HEK293 (cell line): ENCODE measurements at regions not wholly inside any gene's neighbourhood (a gene's known extent, or its start where the extent isn't known, plus 50 kb on each side); places are given as distances from the start of the nearest gene placed in this dataset.

Source experiments
- CTCF ChIA-PET: fragments of 350-600 bp; formaldehyde crosslinking; extraction: SDS; loops from one replicate; lab custom pipeline; 2021; ENCODE audit warnings: antibody characterized with exemption; lab: Yijun Ruan, JAX
- POLR2A ChIA-PET: fragments of 300-600 bp; formaldehyde crosslinking; extraction: SDS; loops from one replicate; lab custom pipeline; 2020; ENCODE audit warnings: antibody characterized with exemption, inconsistent platforms; lab: Yijun Ruan, JAX
- H3K27ac ChIP-seq: fragments of 200-500 bp; sonication (Bioruptor generic); 2 replicates; pipeline ENCODE4 v1.5.1; 2014; ENCODE audit warnings: low read depth, low read length, control low read depth, inconsistent platforms; ENCODE audit errors: extremely low read depth
- H3K36me3 ChIP-seq, 2 experiments: fragments of 200-500 bp in 1 of 2; sonication (Bioruptor generic) in 1 of 2; 1 replicate in 1 of 2; 2 replicates in 1 of 2; pipeline ENCODE4 v1.5.1; 2014 to 2017; ENCODE audit warnings: inconsistent platforms in 2 of 2, low read length in 2 of 2; ENCODE audit not compliant: control insufficient read depth in 2 of 2, insufficient read depth in 1 of 2
- H3K4me1 ChIP-seq: fragments of 200-500 bp; sonication (Bioruptor generic); 2 replicates; pipeline ENCODE4 v1.5.1; 2014; ENCODE audit warnings: mild to moderate bottlenecking, low read length, inconsistent platforms; ENCODE audit not compliant: control insufficient read depth, insufficient read depth
- H3K4me3 ChIP-seq: 2 replicates; pipeline ENCODE4 v1.5.1; 2011; ENCODE audit warnings: low read depth, mild to moderate bottlenecking, control low read depth, low read length, moderate library complexity
- H3K9me3 ChIP-seq: fragments of 200-500 bp; sonication (Bioruptor generic); 2 replicates; pipeline ENCODE4 v1.5.1; 2014; ENCODE audit warnings: low read depth, low read length, inconsistent platforms; ENCODE audit not compliant: control insufficient read depth, insufficient read depth
- REPIN1 ChIP-seq: fragments of 450-650 bp; formaldehyde crosslinking; IDR thresholded peaks from 2 replicates; pipeline ENCODE4 v1.5.1; 2017; ENCODE audit warnings: missing biosample characterization, missing genetic modification characterization, low read depth
- ZFHX2 ChIP-seq: fragments of 450-650 bp; formaldehyde crosslinking; conservative IDR thresholded peaks from 2 replicates; pipeline ENCODE4 v1.5.1; 2016; ENCODE audit warnings: missing biosample characterization, missing genetic modification characterization
- ZNF169 ChIP-seq: fragments of 450-650 bp; formaldehyde crosslinking; IDR thresholded peaks from 2 replicates; pipeline ENCODE4 v1.5.1; 2016; ENCODE audit warnings: missing biosample characterization, missing genetic modification characterization
- ZNF214 ChIP-seq: fragments of 450-650 bp; formaldehyde crosslinking; IDR thresholded peaks from 2 replicates; pipeline ENCODE4 v1.5.1; 2017; ENCODE audit warnings: missing biosample characterization, mild to moderate bottlenecking, missing genetic modification characterization, borderline replicate concordance
- ZNF239 ChIP-seq: fragments of 450-650 bp; formaldehyde crosslinking; IDR thresholded peaks from 2 replicates; pipeline ENCODE4 v1.5.1; 2016; ENCODE audit warnings: missing biosample characterization, missing genetic modification characterization
- ZNF292 ChIP-seq: fragments of 450-650 bp; formaldehyde crosslinking; IDR thresholded peaks from 2 replicates; pipeline ENCODE4 v1.5.1; 2016; ENCODE audit warnings: low read depth, missing biosample characterization, missing genetic modification characterization, borderline replicate concordance
- ZNF350 ChIP-seq: fragments of 450-650 bp; formaldehyde crosslinking; IDR thresholded peaks from 2 replicates; pipeline ENCODE4 v1.5.0; 2017; ENCODE audit warnings: missing biosample characterization, mild to moderate bottlenecking, missing genetic modification characterization
- ZNF549 ChIP-seq: fragments of 450-650 bp; IDR thresholded peaks from 2 replicates; pipeline ENCODE4 v1.5.1; 2018; ENCODE audit warnings: missing biosample characterization, missing genetic modification characterization, mild to moderate bottlenecking, inconsistent platforms, moderate library complexity
- ZNF555 ChIP-seq: fragments of 450-650 bp; formaldehyde crosslinking; conservative IDR thresholded peaks from 2 replicates; pipeline ENCODE4 v1.5.1; 2017; ENCODE audit warnings: missing biosample characterization, mild to moderate bottlenecking, missing genetic modification characterization, inconsistent platforms
- ZNF645 ChIP-seq: fragments of 450-650 bp; formaldehyde crosslinking; IDR thresholded peaks from 2 replicates; pipeline ENCODE4; 2016; ENCODE audit warnings: missing biosample characterization, missing genetic modification characterization
- ZNF658 ChIP-seq: fragments of 450-650 bp; formaldehyde crosslinking; IDR thresholded peaks from 2 replicates; pipeline ENCODE4; 2016; ENCODE audit warnings: missing biosample characterization, missing genetic modification characterization
- ZNF776 ChIP-seq: fragments of 450-650 bp; formaldehyde crosslinking; IDR thresholded peaks from 2 replicates; pipeline ENCODE4 v1.5.0; 2017; ENCODE audit warnings: missing biosample characterization, missing genetic modification characterization, borderline replicate concordance
- TF ChIP-seq, protein P1 (sequence below): fragments of 450-650 bp; IDR thresholded peaks from 2 replicates; pipeline ENCODE4 v1.5.1; 2018; ENCODE audit warnings: missing biosample characterization, mild to moderate bottlenecking, missing genetic modification characterization
- TF ChIP-seq, protein P2 (sequence below): fragments of 450-650 bp; formaldehyde crosslinking; IDR thresholded peaks from 2 replicates; pipeline ENCODE4 v1.5.1; 2016; ENCODE audit warnings: missing biosample characterization, missing genetic modification characterization

GRCh38 chr9:73038613-73039012 is 85.8 kb upstream of the ALDH1A1 start:
- no peak overlapping the region for H3K4me3 ChIP-seq

GRCh38 chr9:73038089-73038509 is 85.2 kb upstream of the ALDH1A1 start:
- Histone ChIP-seq H3K27ac (no peak overlapping the region), H3K9me3 (no peaks in the 10 kb centered on the region), H3K4me1 (0 out of 2 replicates have a peak, but pooled peaks cover 2% of the 10 kb centered on the region), H3K36me3 (no peaks in the 10 kb centered on the region), H3K4me3 (no peak overlapping the region)
- TF ChIP-seq ZNF776 (tag by site-specific recombination): no peak
- CTCF ChIA-PET: interaction anchor here (0.7 to 6.1 kb wide), 7 partner anchors 15 to 757 kb away, joined by 3 to 39 read pairs (median 4); no protein-coding TSS in a partner anchor
- POLR2A ChIA-PET: interaction anchor here (0.9 to 1.0 kb wide), 2 partner anchors 10 to 16 kb away, joined by 3 to 4 read pairs; no protein-coding TSS in a partner anchor

More at GRCh38 chr9:73038613-73039012, 85.8 kb upstream of the ALDH1A1 start:
- Histone ChIP-seq H3K36me3 (no peaks in the 10 kb centered on the region), H3K9me3 (no peaks in the 10 kb centered on the region), H3K4me1 (0 out of 2 replicates have a peak, but pooled peaks cover 2% of the 10 kb centered on the region), H3K27ac (no peak overlapping the region)
- CTCF ChIA-PET: interaction anchor here (0.5 to 6.1 kb wide), 5 partner anchors 16 to 1347 kb away, joined by 3 to 39 read pairs (median 4); no protein-coding TSS in a partner anchor
- no peak for TF ChIP-seq ZNF350 (tag by site-specific recombination)
- no peak for TF ChIP-seq ZNF292
- 0 out of 2 replicates have a peak, but pooled peaks have one; percentile 11 for TF ChIP-seq ZFHX2 (tag by site-specific recombination)
- POLR2A ChIA-PET: no interaction called here

- no peak overlapping the region for H3K27ac ChIP-seq
- no peak overlapping the region for H3K4me3 ChIP-seq
- no peaks in the 10 kb centered on the region for H3K9me3 ChIP-seq
- TF ChIP-seq, protein P1, sequence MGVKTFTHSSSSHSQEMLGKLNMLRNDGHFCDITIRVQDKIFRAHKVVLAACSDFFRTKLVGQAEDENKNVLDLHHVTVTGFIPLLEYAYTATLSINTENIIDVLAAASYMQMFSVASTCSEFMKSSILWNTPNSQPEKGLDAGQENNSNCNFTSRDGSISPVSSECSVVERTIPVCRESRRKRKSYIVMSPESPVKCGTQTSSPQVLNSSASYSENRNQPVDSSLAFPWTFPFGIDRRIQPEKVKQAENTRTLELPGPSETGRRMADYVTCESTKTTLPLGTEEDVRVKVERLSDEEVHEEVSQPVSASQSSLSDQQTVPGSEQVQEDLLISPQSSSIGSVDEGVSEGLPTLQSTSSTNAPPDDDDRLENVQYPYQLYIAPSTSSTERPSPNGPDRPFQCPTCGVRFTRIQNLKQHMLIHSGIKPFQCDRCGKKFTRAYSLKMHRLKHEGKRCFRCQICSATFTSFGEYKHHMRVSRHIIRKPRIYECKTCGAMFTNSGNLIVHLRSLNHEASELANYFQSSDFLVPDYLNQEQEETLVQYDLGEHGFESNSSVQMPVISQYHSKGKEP: no peak
- TF ChIP-seq ZNF214 (tag by site-specific recombination) (no peak), ZNF239 (tag by site-specific recombination) (no peak), ZNF549 (tag by site-specific recombination) (no peak), ZNF645 (tag by site-specific recombination) (no peak), ZNF169 (tag by site-specific recombination) (no peak), REPIN1 (tag by site-specific recombination) (no peak), ZNF555 (no peak), ZNF658 (tag by site-specific recombination) (no peak)
- TF ChIP-seq, protein P2, sequence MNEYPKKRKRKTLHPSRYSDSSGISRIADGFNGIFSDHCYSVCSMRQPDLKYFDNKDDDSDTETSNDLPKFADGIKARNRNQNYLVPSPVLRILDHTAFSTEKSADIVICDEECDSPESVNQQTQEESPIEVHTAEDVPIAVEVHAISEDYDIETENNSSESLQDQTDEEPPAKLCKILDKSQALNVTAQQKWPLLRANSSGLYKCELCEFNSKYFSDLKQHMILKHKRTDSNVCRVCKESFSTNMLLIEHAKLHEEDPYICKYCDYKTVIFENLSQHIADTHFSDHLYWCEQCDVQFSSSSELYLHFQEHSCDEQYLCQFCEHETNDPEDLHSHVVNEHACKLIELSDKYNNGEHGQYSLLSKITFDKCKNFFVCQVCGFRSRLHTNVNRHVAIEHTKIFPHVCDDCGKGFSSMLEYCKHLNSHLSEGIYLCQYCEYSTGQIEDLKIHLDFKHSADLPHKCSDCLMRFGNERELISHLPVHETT (tag by site-specific recombination): no peak
- H3K4me1 ChIP-seq: 0 out of 2 replicates have a peak, but pooled peaks cover 2% of the 10 kb centered on the region
- ChIA-PET POLR2A (interaction anchor here (0.9 to 1.0 kb wide), 2 partner anchors 10 to 16 kb away, joined by 3 to 4 read pairs; no protein-coding TSS in a partner anchor), CTCF (interaction anchor here (0.5 to 6.1 kb wide), 12 partner anchors 9 to 1433 kb away, joined by 3 to 39 read pairs (median 4); no protein-coding TSS in a partner anchor)
- H3K36me3 ChIP-seq: no peaks in the 10 kb centered on the region
Observed at GRCh38 chr9:73037613-73038012, 84.8 kb upstream of the ALDH1A1 start.
